IgD-negative memory B cell (primary cell): ENCODE measurements at regions not wholly inside any gene's neighbourhood (a gene's known extent, or its start where the extent isn't known, plus 50 kb on each side); places are given as distances from the start of the nearest gene placed in this dataset.
"Not testable (repeated sequence)": the region's sequence is repeated elsewhere in the genome, so short reads cannot be mapped to it uniquely, and the experiment has no call there.

ENCODE experiments used
- H3K27ac Mint-ChIP-seq, 3 donors: one replicate each; pipeline ENCODE4 v1.8.0; 2020 to 2022; ENCODE audit warnings: mild to moderate bottlenecking in 3 of 3, mixed read lengths in 3 of 3, moderate library complexity in 1 of 3
- H3K27me3 Mint-ChIP-seq: one replicate; pipeline ENCODE4 v1.8.0; 2021; ENCODE audit warnings: mixed read lengths
- H3K36me3 Mint-ChIP-seq: one replicate; pipeline ENCODE4 v1.8.0; 2020; ENCODE audit warnings: mild to moderate bottlenecking, mixed read lengths
- H3K4me1 Mint-ChIP-seq, 3 donors: one replicate each; pipeline ENCODE4 v1.8.0; 2020 to 2022; ENCODE audit warnings: mixed read lengths in 3 of 3, mild to moderate bottlenecking in 1 of 3
- H3K4me3 Mint-ChIP-seq, 4 donors: one replicate each; pipeline ENCODE4 v1.8.0; 2020 to 2022; ENCODE audit warnings: mild to moderate bottlenecking in 4 of 4, mixed read lengths in 4 of 4, moderate library complexity in 3 of 4
- H3K9me3 Mint-ChIP-seq, 3 donors: one replicate each; pipeline ENCODE4 v1.8.0; 2020 to 2021; ENCODE audit warnings: mixed read lengths in 3 of 3, mild to moderate bottlenecking in 1 of 3

DNA sequence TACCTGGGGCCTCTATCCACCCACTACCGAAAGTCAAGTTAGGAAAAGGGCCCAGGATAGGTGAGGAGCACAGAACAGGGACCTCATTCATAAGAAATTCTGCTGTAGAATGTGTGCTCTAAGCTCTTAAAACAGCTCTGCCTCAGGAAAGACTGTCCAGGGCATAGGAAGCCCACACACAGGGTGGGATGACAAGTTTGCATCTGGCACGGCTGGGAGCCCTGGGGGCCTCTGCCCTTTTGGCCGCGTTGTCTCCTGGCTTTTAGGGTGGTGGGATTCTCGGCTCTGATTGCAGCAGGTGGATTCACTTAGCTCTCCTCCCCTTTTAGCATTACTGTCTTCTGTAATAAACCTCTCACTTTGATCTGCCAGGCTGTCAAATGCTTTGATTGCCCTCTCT lies 389.5 kb upstream of the ZNF337 start:
- H3K36me3 Mint-ChIP-seq, H3K4me1 Mint-ChIP-seq, H3K27ac Mint-ChIP-seq, H3K27me3 Mint-ChIP-seq, H3K9me3 Mint-ChIP-seq, H3K4me3 Mint-ChIP-seq: not testable (repeated sequence)

DNA sequence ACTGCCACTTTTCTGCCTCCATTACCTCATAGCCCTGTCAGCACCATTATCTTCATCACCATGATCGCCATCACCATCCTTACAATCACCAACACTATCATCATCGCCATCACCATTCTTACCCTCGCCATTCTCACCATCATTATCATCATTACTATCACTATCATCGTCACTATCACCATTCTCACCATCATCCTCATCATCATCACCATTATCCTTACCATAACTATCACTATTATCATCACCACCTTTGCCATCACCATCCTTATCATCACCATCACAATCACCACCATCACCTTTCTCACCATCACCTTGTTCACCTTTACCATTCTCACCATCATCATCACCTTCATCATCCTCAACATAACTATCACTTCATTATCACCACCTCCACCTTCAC lies 377.3 kb upstream of the ZNF337 start:
- H3K4me3 Mint-ChIP-seq, H3K27ac Mint-ChIP-seq, H3K9me3 Mint-ChIP-seq, H3K27me3 Mint-ChIP-seq, H3K4me1 Mint-ChIP-seq, H3K36me3 Mint-ChIP-seq: not testable (repeated sequence)

DNA sequence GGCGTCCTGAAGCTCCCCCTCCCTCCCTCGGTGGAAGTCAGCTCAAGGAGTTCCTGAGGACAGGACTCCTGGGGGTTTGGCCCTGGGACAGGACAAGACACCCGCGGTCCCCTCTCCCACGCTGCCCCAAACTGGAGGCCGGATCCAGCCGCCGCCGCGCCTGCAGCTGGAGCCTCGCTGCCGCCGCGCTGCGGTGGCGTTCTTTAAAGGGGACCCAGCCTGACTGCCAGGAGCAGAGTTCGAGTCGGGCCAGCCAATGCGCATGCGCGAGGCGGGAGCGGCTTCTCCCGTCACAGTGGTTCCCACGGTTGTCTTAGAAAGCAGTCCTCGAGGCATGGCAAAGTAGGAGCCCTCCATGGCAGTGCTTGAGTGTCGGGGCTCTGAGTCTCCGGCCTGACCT lies 362.7 kb upstream of the ZNF337 start:
- H3K36me3 Mint-ChIP-seq, H3K27me3 Mint-ChIP-seq, H3K27ac Mint-ChIP-seq, H3K4me1 Mint-ChIP-seq, H3K9me3 Mint-ChIP-seq, H3K4me3 Mint-ChIP-seq: not testable (repeated sequence)

DNA sequence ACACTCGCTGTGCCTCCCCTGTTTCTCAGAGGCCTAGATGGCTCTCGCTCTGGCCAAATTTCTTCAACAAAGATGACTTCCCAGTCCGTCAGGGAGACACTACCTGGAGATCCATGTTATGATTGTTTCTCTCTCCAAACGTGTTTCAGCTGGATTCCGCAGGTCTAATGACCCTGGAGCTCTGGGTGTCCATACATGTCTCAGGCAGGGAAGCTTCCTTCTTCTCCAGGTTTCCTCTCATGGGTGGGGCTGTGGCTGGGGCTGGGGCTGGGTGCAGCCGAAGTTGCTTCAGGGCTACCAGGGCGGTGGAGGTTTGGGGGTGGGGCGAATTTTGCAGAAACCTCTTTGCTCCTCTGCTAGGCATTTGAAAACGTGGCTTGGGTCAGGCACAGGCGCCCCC lies 361.8 kb upstream of the ZNF337 start:
- H3K27me3 Mint-ChIP-seq, H3K4me1 Mint-ChIP-seq, H3K9me3 Mint-ChIP-seq, H3K36me3 Mint-ChIP-seq, H3K27ac Mint-ChIP-seq, H3K4me3 Mint-ChIP-seq: not testable (repeated sequence)

DNA sequence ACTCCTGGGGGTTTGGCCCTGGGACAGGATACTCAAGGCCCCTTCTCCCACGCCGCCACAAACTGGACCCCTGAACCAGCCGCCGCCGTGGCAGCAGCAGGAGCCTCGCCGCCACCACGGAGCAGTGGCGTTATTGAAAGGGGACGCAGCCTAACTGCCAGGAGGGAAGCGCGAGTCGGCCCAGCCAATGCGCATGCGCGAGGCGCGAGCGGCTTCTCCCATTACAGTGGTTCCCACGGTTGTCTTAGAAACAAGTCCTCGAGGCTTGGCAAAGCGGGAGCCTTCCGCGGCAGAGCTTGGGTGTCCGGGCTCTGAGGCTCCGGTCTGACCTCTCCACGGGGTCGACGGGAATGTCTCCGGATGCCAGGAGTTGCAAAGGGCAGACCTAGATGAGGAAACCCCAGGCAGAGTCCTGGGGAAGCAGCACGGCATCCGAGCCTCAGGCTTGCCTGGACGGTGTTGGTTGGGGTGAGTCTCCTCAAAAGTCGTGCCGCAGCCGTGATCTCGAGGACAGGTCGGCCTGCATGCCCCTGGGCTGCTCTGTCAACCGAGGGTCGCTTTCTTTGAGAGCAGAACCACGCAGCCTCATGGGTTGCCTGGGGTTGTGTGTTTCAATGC lies 360.6 kb upstream of the ZNF337 start:
- H3K4me1 Mint-ChIP-seq, H3K27ac Mint-ChIP-seq, H3K36me3 Mint-ChIP-seq, H3K27me3 Mint-ChIP-seq, H3K4me3 Mint-ChIP-seq, H3K9me3 Mint-ChIP-seq: not testable (repeated sequence)

DNA sequence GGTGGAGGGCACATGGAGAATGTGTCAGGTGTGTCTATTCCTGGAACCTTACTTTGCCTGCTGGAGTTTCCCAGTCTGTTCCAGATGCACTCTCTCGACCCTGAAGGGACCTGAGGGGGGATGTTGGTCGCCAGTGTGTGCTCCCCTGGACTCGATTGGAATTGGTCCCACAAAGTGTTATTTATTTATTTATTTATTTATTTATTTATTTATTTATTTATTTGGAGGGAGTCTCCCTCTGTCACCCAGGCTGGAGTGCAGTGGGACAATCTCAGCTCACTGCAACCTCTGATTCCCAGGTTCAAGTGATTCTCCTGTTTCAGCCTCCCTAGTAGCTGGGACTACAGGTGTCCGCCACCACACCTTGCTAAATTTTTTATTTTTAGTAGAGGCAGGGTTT lies 329.1 kb upstream of the ZNF337 start:
- not testable (repeated sequence) for H3K27me3 Mint-ChIP-seq, H3K4me3 Mint-ChIP-seq, H3K27ac Mint-ChIP-seq, H3K36me3 Mint-ChIP-seq, H3K9me3 Mint-ChIP-seq, H3K4me1 Mint-ChIP-seq

DNA sequence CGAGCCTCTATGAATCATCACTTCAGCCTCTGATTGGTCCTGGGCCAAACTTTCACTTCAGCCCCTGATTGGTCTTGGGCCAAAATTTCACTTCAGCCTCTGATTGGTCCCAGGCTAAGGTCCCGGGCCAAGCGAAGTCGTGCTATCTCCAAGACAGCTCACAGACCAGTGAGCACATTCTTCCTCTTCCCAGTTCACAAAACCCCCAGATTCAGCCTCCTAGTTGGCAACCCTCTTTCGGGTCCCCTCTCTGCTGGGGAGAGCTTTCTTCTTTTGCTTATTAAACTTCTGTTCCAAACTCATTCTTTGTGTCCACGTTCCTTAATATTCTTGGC lies 314.3 kb upstream of the ZNF337 start:
- H3K27ac Mint-ChIP-seq, H3K9me3 Mint-ChIP-seq, H3K4me1 Mint-ChIP-seq, H3K27me3 Mint-ChIP-seq, H3K36me3 Mint-ChIP-seq: not testable (repeated sequence)
- peak overlapping the region; percentile 90 to 98 (median 94) for H3K4me3 Mint-ChIP-seq

DNA sequence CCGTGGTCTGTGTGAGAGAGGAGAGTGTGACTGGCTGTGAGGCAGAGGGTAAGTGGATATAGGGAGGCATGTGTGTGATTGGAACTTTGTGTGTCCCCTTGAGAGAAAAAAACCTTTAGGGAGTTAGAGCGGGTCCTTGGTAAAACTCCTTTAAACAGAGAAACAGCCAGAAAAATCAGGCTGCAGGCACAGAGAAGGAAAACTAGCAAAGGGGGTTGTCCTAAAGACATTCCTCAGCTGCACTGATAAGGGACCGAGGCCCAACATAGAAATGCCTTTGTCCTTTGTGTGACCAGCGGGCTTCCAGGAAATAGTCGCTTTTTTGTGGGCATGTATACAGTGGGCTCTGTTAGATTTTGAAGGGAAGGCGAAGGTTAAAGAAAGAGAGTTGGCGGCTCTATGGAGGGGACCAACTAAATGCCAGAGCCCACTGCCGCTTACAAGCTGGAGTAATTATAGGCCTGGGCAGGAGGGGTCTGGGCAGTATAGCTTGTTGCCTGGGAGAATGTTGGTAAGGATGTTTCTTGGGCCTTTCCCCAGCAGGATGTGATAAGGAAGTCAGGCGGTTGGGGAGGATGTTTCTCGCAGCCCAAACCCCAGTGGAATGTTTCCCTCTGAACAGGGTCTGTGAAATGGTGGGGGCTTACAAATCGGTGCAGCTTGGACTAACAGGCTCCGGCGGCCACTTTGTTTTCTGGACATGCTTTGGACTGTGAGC lies 313.7 kb upstream of the ZNF337 start:
- H3K27me3 Mint-ChIP-seq, H3K36me3 Mint-ChIP-seq, H3K4me1 Mint-ChIP-seq, H3K9me3 Mint-ChIP-seq: not testable (repeated sequence)
- peak overlapping the region; percentile 90 to 98 (median 94) for H3K4me3 Mint-ChIP-seq
- H3K27ac Mint-ChIP-seq: peak overlapping the region; percentile 49 to 91 (median 90)

DNA sequence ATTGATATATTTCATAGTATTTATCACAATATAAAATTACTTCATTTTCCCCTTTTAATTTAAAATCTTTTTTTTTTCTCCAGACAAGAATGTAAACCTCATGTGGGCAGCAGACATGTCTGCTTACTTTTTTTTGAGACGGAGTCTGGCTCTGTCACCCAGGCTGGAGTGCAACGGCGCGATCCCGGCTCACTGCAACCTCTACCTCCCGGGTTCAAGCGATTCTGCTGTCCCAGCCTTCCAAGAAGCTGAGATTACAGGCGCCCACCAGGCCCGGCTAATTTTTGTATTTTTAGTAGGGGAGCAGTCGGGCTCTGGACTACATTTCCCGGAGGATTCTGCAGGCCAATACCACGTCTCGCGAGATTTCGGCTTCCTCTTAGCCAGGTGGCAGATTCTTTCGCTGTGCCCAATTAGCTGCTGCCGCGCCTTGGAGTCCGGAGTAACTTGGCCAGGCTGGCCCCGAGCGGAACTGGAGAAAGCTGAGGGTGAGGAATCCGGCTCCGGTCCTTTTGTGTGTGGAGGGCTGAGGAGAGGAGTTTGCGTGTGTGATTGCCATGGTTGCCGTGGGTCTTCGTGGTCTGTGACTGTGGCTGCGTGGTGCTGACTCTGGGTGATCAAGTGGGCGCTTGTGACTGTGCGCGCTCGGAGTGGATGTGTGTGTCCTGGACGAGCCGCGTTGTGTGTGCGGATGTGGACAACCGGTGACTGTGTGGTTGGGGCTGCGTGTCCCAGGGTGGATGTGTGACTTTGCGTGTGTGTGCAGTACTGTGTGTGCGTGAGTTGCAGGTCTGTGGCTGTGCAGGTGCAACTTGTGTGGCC lies 313.0 kb upstream of the ZNF337 start:
- peak overlapping the region; percentile 49 to 91 (median 90) for H3K27ac Mint-ChIP-seq
- H3K36me3 Mint-ChIP-seq, H3K4me1 Mint-ChIP-seq, H3K9me3 Mint-ChIP-seq, H3K27me3 Mint-ChIP-seq: not testable (repeated sequence)
- peak overlapping the region; percentile 90 to 98 (median 94) for H3K4me3 Mint-ChIP-seq

DNA sequence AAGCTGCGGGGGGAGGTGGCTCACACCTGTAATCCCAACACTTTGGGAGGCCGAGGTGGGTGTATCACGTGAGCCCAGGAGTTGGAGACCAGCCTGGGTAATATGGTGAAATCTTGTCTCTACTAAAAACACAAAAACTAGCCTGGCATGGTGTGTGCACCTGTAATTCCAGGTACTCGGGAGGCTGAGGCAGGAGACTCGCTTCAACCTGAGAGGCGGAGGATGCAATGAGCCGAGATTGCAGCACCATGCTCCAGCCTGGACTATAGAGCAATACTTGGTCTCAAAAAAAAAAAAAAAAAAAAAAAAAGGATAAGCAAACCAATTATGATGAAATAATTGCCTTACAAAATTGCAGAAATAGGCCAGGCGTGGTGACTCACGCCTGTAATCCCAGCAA lies 311.4 kb upstream of the ZNF337 start:
- H3K4me3 Mint-ChIP-seq, H3K9me3 Mint-ChIP-seq, H3K27me3 Mint-ChIP-seq, H3K36me3 Mint-ChIP-seq, H3K4me1 Mint-ChIP-seq, H3K27ac Mint-ChIP-seq: not testable (repeated sequence)

DNA sequence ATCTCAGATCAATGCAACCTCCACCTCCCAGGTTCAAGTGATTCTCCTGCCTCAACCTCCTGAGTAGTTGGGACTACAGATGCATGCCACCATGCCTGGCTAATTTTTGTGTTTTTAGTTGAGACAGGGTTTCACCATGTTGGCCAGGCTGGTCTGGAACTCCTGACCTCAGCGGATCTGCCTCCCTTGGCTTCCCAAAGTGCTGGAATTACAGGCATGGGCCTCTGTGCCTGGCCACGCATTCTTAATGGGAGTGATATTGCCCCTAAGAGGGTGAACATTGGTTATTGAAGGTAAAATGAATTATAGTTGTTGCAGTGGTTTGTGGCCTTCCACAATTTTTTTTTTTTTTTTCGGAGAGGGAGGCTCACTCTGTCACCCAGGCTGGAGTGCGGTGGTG lies 309.5 kb upstream of the ZNF337 start:
- H3K4me1 Mint-ChIP-seq, H3K27ac Mint-ChIP-seq, H3K36me3 Mint-ChIP-seq, H3K27me3 Mint-ChIP-seq, H3K4me3 Mint-ChIP-seq, H3K9me3 Mint-ChIP-seq: not testable (repeated sequence)

DNA sequence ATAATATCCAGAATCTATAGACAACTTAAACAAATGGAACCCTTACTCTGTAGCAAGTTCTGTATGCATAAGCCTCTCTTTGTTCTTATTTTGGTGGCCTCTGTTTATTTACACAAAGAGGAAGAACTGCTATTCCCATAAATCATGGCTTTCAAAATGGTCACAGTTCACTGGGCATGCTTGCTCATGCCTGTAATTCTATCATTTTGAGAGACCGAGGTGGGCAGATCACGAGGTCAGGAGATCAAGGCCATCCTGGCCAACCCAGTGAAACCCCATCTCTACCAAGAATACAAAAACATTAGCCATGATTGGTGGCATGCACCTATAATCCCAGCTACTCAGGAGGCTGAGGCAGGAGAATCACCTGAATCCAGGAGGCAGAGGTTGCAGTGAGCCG lies 307.3 kb upstream of the ZNF337 start:
- H3K27me3 Mint-ChIP-seq, H3K9me3 Mint-ChIP-seq, H3K27ac Mint-ChIP-seq, H3K36me3 Mint-ChIP-seq, H3K4me1 Mint-ChIP-seq, H3K4me3 Mint-ChIP-seq: not testable (repeated sequence)

DNA sequence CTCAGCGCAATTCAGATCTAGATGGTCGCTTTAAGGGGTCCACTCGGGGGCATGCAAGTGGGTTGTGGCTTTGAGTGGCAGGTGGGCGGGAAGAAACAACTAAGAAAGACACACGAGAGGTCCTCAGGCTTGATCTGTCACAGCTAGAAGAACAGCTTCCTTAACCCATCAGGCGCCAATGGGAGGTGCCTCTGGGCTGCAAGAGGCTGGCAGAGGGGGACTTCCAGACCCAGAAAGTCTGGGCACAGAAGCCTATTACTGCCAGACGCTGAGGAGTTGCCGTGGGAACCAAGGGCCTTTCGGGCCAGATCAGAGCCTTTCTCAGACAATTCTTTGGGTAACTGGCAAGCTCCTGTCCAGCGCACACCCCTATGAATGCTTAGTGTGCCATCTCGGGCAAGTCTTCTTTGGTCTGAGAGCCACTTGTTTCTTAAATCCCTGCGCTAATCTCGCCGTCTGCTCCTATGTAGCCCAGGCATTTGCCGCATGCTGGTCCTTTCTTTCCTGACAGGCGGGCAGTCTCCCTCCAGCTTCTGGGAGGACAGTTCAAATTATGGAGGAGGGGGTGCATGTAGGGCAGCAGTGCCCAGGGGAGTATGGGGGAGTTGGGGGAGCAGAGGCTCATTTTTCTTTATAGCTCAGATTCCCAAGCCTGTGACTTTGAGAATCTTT lies 300.9 kb upstream of the ZNF337 start:
- H3K4me1 Mint-ChIP-seq, H3K4me3 Mint-ChIP-seq: not testable (repeated sequence)
- peaks cover 12% of the 10 kb centered on the region for H3K27me3 Mint-ChIP-seq

DNA sequence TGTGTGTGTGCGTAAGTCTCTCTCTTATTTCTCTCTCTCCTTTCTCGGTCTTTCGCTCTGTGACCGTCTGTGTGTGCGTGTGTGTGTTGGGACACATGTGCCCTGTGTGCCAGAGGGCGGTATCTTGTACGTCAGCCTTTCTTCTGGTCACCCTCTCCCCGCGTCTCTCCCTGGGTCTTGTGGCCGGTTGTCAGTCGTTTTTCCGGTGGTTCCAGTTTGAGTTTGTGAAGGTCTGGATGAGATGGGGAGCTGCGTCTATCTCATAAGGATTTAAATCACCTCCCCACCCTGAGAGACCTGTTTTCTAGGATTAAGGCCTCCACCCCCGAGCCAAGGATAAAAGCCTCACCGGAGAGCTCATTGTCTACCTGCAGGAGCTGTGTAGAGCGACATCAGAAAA lies 295.5 kb upstream of the ZNF337 start:
- H3K4me3 Mint-ChIP-seq: no peak overlapping the region
- no peaks in the 10 kb centered on the region for H3K9me3 Mint-ChIP-seq
- H3K27me3 Mint-ChIP-seq: peaks cover 19% of the 10 kb centered on the region
- H3K36me3 Mint-ChIP-seq: no peaks in the 10 kb centered on the region
- peaks cover 0 to 5% (median 5%) of the 10 kb centered on the region in 3 donors for H3K4me1 Mint-ChIP-seq
- no peak overlapping the region for H3K27ac Mint-ChIP-seq

More for the DNA sequence above, 300.9 kb upstream of the ZNF337 start:
- not testable (repeated sequence) for H3K36me3 Mint-ChIP-seq, H3K27ac Mint-ChIP-seq, H3K9me3 Mint-ChIP-seq

DNA sequence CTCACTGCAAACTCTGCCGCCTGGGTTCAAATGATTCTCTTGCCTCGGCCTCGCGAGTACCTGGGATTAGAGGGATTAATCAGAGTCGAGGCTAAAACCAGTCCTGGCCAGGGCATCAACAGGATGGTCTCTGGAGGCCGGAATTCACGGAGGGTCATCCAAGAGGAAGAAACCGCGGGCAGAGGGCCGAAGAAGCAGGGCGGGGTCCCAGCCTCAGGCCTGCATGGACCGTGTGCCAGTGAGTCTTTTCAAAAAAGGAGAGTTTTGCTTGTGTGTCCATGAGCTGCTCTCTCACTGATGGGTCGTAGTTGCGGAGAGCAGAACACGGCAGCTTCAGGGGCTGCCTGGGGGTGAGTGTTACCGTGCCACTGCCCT lies 295.1 kb upstream of the ZNF337 start:
- peaks cover 0 to 5% (median 5%) of the 10 kb centered on the region in 3 donors for H3K4me1 Mint-ChIP-seq
- H3K27me3 Mint-ChIP-seq: peaks cover 19% of the 10 kb centered on the region
- no peaks in the 10 kb centered on the region for H3K9me3 Mint-ChIP-seq
- H3K27ac Mint-ChIP-seq: no peak overlapping the region
- H3K4me3 Mint-ChIP-seq: no peak overlapping the region
- H3K36me3 Mint-ChIP-seq: no peaks in the 10 kb centered on the region
